C1 segment of cervical spinal cord (tissue), 14 donors: ENCODE measurements at regions not wholly inside any gene's neighbourhood (a gene's known extent, or its start where the extent isn't known, plus 50 kb on each side); places are given as distances from the start of the nearest gene placed in this dataset.
A peak's percentile ranks its signal among the peaks of the same experiment; 100 is the strongest.
"Not testable (repeated sequence)": the region's sequence is repeated elsewhere in the genome, so short reads cannot be mapped to it uniquely, and the experiment has no call there.

ENCODE experiments used
- DNase-seq, 14 donors: peaks; one replicate each; lab custom pipeline; 2025; lab: John Stamatoyannopoulos, UW

DNA sequence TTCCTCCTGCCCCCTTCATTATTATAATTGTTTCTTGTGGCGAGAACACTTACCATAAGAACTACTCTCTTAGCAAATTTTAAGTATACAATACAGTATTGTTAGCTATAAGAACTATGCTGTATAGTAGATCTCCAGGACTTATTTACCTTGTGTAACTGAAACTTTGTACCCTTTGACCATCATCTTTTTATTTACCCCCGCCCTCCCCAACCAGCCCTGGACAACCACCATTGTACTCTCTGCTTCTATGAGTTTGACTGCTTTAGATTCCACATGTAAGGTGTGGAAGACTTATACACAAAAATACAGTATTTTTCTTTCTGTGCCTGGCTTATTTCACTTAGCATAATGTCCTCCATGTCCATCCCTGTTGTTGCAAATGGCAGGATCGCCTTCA lies 161.1 kb downstream of the PHF8 start:
- DNase-seq, result no peak

DNA sequence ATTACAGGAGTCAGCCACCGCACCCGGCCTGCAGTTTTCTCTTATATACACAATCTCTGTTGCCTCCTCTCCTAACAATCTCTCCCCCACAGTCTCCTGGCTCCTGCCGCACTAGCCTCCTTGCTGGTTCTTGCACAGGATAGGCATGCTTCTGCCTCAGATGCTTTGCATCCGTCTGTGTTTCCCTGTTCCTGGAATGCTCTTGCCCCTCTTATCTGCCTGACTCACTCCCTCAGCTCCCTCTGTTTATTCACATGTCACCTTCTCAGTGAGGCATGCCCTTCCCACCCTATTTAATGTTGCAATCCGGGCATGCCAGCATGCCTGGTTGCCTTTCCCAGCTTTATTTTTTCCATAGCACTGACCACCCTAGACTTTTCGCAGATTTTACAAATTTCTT lies 161.9 kb downstream of the PHF8 start:
- no peak for DNase-seq

DNA sequence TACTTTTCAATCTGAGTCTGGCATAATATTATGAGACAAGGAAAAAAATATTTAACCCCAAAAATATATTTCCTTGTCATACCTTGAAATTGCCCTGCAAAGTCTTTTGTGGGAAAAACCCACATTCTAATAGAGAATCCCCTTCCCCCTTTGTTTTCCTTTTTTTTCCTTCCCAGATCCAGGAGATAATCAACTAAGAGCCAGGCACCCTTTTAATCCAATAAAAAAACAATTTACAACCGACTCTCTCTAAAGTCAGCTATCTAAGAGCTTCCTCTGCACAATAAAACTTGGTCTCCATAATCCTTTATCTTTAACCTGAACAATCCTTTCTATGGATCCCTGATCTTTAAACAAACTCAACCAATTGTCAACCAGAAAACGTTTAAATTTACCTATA lies 163.5 kb downstream of the PHF8 start:
- not testable (repeated sequence) for DNase-seq

DNA sequence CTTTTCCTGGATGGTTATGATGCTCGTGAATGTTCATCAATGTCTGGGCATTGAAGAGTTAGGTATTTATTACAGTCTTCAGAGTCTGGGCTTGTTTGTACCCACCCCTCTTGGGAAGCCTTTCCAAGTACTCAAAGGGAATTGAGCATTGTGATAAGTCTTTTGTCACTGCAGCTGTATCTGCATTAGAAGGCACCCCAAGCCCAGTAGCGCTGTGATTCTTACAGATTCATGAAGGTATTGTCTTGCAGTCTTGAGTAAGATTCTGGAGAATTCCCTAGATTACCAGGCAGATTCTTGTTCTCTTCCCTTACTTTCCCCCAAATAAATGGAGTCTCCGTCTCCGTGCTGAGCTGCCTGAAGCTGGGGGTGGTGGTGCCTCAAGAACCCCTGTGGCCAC lies 173.4 kb upstream of the HUWE1 start:
- DNase-seq, result no peak

DNA sequence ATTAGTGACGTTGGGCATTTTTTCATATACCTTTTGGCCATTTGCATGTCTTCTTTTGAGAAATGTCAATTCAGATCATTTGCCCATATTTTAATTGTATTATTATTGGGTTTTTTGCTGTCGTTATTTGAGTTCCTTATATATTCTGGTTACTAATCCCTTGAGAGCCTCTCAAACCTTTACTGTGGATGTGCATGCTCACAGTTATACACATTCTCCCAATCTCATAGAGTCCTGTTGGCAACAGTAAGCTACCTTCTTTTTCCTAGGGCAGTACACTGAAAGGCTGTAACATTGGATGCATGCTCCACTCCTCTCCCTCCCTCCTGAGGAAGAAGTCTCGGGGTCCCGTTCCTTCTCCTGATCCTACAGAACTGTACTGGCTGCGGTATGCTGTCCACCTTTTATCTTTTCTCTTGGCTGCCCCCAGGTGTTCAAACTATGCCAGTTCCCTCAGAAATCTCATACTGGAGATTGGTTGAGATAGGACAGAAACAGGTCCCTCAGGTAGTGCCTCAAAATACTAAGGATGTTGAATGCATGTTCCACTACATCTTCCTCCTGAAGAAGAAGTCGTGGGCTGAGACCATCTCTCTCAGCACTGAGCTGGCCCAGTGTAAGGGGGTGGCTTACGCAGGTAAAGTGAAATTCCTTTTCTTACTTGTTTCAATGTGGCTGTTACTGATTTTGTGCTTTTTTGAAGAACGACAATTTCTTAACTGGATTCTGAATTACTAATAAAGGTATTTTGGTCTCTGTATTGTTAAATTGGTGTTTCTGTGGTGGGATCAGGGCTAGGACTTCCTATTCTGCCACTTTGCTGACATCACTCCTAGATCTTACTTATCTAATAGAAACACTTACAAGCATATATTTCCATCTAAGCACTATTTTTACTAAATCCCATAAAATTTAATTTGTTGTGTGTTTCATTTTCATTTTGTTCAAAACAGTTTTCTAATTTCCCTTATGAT lies 145.4 kb upstream of the HUWE1 start:
- peak in 1 of 14 donors; percentile 0 for DNase-seq

DNA sequence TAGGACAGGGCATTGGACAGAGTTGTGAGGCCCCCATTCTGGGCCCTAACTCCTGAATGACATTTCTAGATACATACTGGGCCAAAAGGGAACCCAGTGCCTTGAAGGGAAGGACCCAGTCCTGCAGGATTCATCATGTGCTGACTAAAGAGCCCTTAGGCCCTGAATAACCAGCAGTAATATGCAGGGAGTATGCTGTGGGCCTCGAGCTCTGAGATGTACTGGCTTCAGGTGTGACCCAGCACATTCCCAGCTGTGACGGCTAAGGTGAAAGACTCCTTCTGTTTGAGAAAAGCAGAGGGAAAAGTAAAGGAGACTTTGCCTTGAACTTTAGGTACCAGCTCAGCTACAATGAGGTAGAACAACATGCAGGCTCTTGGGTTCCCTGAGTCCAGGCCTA lies 138.2 kb upstream of the HUWE1 start:
- DNase-seq, result no peak

DNA sequence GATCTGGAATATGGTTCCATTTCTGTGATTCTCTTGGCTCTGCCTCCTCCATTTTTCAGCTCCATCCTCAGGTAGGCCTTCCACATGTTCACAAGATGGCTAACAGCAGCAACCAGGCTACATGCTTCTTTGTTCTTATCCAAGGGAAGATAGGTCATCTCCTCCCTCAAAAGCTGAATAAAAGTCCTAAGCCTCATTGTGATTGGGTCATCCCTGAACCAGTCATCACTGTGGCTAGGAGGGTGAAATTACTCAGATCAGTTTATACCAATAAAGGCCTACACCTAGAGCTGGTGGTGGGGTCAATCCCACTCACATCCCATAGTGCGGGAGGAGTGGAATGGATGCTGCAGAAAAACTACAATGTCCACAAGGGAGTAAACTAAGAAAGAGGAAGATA lies 131.6 kb upstream of the HUWE1 start:
- not testable (repeated sequence) for DNase-seq

DNA sequence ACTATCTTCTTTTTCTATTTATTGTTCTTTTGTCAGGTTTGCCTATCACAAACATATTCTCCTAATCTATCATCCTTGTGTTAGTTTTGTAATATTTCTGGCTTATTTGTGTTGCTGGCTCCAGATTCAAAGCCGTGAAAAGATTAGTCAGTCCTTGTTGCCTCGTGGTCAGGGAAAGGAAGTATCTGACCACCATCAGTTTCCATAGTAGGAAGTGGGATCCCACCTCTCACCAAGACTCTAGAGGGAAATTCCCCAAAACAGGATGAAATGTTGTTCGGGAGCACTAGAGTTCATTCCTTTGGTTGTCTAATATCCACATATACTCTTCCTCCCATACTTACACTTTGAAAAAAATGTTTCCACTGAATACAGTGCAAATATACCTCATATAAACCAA lies 131.0 kb upstream of the HUWE1 start:
- DNase-seq, result no peak

DNA sequence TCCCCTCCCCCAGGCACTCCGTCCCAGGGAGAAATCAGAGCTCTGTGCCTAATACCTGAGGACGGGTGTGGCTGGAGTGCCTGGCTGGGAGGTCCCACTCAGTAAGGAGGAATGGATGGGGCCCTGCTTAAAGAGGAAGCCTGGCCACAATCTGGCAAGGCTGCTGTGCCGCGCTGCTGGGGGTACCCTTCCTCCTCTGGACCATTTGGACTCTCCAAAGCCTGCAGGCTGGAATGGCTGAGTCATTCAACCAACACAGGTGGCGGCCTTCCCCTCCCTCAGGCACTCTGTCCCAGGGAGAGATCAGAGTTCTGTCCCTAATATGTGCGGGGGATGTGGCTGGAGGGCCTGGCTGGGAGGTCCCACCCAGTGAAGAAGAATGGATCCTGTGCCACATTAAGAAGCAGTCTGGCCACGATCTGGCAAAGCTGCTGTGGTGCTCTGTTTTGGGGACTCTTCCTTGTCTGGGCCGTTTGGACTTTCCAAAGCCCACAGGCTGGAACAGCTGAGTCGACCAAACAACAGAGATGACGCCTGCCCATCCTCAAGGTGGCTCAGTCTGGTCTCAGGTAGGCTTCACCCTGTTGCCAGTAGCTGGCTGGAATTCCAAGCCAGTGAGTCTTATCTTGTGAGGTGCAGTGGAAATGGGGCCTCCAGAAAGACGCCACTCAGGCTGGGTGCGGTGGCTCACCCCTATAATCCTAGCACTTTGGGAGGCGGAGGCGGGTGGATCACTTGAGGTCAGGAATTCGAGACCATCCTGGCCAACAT lies 127.3 kb upstream of the HUWE1 start:
- no peak for DNase-seq

DNA sequence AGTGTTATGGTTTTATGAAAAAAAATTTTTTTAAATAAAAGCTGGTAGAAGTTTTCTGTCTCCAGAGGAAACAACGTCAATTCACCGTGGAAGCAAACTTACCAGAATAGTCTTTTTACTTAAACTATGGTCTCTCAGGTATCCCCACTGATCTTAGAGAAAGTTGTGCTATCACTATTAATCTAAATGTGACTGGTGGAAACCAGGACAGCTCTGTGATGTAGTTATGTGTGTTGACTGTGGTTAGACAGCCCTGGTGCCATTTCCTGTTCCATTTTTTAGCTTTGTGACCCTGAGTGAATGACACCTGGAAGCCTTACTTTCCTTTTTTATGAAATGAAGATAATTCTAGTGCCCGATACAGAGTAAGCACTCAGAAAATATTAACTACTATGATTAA lies 111.8 kb upstream of the HUWE1 start:
- no peak for DNase-seq

DNA sequence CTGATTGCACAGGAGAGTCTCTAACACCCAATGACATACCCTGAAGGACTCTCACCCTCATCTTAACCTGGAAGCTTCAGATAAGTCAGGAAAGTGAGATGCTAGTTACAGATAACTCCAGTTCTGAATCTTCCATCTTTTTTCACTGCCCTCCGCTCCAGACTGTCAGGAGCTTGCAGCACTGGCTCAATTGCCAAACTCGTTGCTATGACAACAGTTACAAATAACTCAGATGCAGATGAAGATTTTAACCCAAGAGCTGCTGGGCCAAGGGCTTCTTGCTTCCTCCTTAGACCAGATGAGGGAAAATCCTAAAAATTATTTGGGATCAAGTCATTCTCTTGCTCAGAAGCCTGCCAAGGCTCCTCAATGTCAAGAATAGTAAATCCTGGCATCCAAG lies 109.1 kb upstream of the HUWE1 start:
- DNase-seq, result no peak

DNA sequence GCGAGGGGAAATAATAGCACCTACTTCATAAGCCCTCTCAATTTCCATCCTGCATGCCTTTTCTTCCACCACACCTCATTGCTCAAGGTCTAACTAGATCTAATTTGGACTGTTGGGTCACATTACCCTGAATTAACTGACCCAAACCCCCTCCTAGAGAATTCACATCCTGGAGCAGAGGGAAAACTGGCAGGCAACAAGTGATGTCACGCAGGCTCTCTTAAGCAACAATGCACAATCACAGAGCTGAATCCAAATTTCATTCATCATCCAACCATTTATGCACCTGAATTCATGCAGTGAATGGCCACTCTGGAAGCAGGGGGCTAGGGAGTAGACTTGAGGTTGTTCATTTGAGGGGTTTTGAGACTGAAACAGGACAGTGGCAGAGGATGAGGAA lies 107.7 kb upstream of the HUWE1 start:
- no peak for DNase-seq

DNA sequence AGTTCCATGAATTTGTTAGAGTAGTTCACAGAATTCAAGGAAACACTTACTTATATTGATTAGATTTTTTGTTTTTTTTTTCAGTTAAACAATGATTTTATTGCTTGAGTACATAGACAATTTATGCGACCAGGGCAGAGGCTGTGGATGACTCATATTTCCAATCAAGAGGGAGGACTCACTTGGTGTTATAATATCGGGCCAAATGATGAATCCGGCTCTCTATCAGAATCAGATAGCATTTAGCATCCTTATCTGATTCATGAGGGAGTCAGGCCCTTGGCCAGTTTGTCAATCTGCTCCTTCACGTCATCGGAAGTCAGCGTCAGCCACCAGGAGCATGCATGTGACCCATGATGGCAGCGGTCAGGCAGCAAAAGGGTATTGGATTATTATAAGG lies 82.3 kb upstream of the HUWE1 start:
- DNase-seq, result no peak

DNA sequence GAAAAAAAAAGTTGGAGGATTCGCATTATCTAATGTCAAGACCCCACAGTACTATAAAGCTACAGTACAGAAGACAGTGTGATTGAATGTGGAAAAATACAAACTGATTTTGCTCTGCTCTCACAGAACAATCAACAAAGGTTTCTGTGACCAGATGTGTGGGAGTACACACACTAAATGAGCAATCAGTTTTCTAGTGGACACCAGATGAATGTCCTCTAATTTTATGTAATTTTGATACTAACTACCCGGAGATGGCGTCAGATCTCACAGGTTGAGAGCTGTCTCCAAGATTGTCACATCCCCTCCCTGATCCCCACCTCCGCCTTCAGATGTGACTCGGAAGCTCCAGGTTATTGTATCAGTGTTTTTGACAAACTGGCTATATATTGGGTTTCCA lies 81.9 kb upstream of the HUWE1 start:
- DNase-seq, result no peak

DNA sequence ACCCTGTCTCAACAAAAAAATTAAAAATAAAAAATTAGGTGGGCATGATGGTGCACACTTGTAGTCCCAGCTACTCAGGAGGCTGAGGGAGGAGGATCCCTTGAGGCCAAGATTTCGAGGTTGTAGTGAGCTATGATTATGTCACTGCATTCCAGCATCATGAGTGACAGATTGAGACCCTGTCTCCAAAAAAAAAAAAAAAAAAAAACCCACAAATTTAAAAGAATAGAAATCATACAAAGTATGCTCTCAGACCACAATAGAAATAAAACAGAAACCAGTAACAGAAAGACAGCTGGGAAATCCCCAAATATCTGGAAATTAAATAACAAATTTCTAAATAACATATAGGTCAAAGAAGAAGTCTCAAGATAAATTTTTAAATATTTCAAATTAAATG lies 81.0 kb upstream of the HUWE1 start:
- no peak for DNase-seq

DNA sequence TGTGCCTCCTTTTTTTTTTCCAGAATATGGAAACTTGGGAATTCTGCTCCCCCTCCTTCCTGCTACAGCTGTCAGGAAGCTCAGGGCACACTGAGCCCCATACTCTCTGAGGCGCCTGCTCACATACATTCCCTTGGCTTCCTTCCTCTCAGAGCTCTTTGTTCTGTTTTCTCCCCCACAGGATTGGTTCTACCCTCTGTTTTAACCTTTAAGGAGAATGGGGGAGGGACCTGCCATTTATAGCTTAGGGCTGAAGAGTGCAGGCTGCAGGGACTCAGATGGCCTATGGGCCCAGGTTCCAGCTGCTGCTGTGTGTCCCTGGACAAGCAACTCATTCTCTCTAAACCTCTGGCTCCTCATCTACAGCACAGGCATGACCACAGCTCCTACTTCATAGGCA lies 70.7 kb upstream of the HUWE1 start:
- not testable (repeated sequence) for DNase-seq

DNA sequence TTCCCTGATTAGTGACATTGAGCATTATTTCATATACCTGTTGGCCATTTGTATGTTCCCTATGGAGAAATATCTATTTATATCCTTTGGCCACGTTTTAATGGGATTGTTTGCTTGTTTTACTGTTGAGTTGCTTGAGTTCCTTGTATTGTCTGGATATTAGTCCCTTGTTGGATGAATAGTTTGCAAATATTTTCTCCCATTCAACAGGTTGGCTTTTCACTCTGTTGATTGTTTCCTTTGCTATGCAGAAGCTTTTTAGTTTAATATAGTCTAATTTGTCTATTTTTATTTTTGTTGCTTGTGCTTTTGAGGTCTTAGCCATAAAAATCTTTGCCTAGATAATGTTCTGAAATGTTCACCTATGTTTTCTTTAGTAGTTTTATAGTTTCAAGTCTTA lies 60.2 kb upstream of the HUWE1 start:
- DNase-seq, result no peak

DNA sequence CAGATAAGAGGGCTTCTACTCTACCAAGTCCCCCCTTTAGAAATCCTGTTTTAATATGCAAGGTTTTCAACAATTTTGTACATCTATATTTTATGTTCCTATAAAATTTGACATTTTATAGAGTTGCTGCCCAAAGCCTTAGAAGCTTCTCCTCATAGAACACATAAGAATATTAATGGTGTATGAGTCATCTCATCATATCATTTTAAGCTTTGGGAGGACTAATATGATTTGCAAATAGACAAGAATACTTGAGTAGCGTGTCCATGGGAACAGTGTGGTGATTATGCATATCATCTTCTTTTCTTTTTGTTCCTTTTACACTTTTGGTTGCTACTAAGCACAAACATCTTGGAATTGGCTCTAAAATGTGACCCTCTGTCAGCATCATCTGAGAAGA lies 56.7 kb upstream of the HUWE1 start:
- no peak for DNase-seq

DNA sequence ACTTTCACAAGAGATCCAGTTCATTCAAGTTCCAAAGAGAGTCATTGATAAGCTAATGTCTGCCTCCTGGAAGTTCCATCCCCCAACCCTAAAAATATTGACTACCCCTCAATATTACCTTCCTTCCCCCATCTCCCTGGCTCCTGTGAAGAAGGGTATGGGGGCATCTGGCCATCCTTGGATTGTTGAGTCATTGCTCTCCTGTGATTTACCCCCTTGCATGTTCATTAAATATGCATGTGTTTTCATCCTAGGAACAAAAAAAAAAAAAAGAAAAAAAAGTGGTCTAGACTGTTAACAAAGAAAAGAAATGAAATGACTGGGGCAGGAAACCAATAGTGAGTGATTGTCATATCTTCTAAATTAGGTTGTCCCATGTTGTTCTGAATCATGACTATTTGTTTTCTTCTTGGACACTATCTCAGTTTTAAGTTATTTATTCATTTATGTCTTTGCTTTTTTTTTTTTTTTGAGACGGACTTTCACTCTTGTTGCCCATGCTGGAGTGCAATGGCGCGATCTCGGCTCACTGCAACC lies 51.9 kb upstream of the HUWE1 start:
- DNase-seq, result no peak
